H9 (cell line): ENCODE measurements at regions not wholly inside any gene's neighbourhood (a gene's known extent, or its start where the extent isn't known, plus 50 kb on each side); places are given as distances from the start of the nearest gene placed in this dataset.

Experiments used
- DNase-seq: peaks from one replicate; pipeline ENCODE4 v3.0.0-alpha.2; 2017
- H2AFZ ChIP-seq: one replicate; pipeline ENCODE4 v1.6.1; 2013; ENCODE audit warnings: mild to moderate bottlenecking, low read length, control low read depth, moderate library complexity
- H2AK5ac ChIP-seq: 2 replicates; pipeline ENCODE4 v1.6.1; 2013; ENCODE audit warnings: low read length, control low read depth, mixed read lengths; ENCODE audit not compliant: insufficient read length
- H2BK120ac ChIP-seq: one replicate; pipeline ENCODE4 v1.6.1; 2013; ENCODE audit warnings: low read depth, mild to moderate bottlenecking, low read length, control low read depth, inconsistent platforms; ENCODE audit not compliant: poor library complexity, severe bottlenecking
- H2BK12ac ChIP-seq: 2 replicates; pipeline ENCODE4 v1.6.1; 2013; ENCODE audit warnings: low read length, control low read depth, mixed read lengths, low read depth; ENCODE audit not compliant: insufficient read length
- H2BK15ac ChIP-seq: 2 replicates; pipeline ENCODE4 v1.6.1; 2013; ENCODE audit warnings: low read depth, low read length, control low read depth
- H2BK20ac ChIP-seq: one replicate; pipeline ENCODE4 v1.6.1; 2013; ENCODE audit warnings: low read depth, mild to moderate bottlenecking, low read length, control low read depth, inconsistent platforms; ENCODE audit not compliant: poor library complexity, severe bottlenecking
- H2BK5ac ChIP-seq: 2 replicates; pipeline ENCODE4 v1.6.1; 2013; ENCODE audit warnings: low read length, control low read depth, mixed read lengths; ENCODE audit not compliant: insufficient read length
- H3K14ac ChIP-seq: 2 replicates; pipeline ENCODE4 v1.6.1; 2013; ENCODE audit warnings: low read length, control low read depth; ENCODE audit not compliant: insufficient read depth
- H3K18ac ChIP-seq: 2 replicates; pipeline ENCODE4 v1.6.1; 2013; ENCODE audit warnings: low read depth, mild to moderate bottlenecking, mixed read lengths, low read length, control low read depth; ENCODE audit not compliant: insufficient read length
- H3K23ac ChIP-seq: 2 replicates; pipeline ENCODE4 v1.6.1; 2013; ENCODE audit warnings: low read length, control low read depth, mixed read lengths, low read depth; ENCODE audit not compliant: insufficient read length
- H3K23me2 ChIP-seq: 2 replicates; pipeline ENCODE4 v1.6.1; 2013; ENCODE audit warnings: low read depth, mild to moderate bottlenecking, mixed read lengths, low read length, control low read depth; ENCODE audit not compliant: insufficient read length, poor library complexity, severe bottlenecking
- H3K27ac ChIP-seq: 2 replicates; pipeline ENCODE4 v1.5.1; 2013; ENCODE audit warnings: low read length, control low read depth, mixed read lengths, low read depth; ENCODE audit not compliant: insufficient read length
- H3K27me3 ChIP-seq: 2 replicates; pipeline ENCODE4 v1.6.1; 2013; ENCODE audit warnings: low read length, control low read depth, inconsistent platforms; ENCODE audit not compliant: insufficient read depth
- H3K4ac ChIP-seq: 2 replicates; pipeline ENCODE4 v1.6.1; 2013; ENCODE audit warnings: low read depth, mild to moderate bottlenecking, control low read depth, inconsistent platforms, low read length, moderate library complexity
- H3K4me1 ChIP-seq: 2 replicates; pipeline ENCODE4 v1.6.1; 2013; ENCODE audit warnings: low read length, control low read depth, inconsistent platforms; ENCODE audit not compliant: insufficient read depth
- H3K4me2 ChIP-seq: 2 replicates; pipeline ENCODE4 v1.6.1; 2013; ENCODE audit warnings: low read length, control low read depth, mixed read lengths; ENCODE audit not compliant: insufficient read length, insufficient read depth
- H3K56ac ChIP-seq: 2 replicates; pipeline ENCODE4 v1.6.1; 2013; ENCODE audit warnings: low read depth, mild to moderate bottlenecking, mixed read lengths, low read length, control low read depth; ENCODE audit not compliant: insufficient read length
- H3K79me1 ChIP-seq: 2 replicates; pipeline ENCODE4 v1.6.1; 2013; ENCODE audit warnings: low read depth, mild to moderate bottlenecking, moderate library complexity, low read length, control low read depth, inconsistent platforms; ENCODE audit not compliant: insufficient read depth, poor library complexity, severe bottlenecking
- H3K79me2 ChIP-seq: 2 replicates; pipeline ENCODE4 v1.6.1; 2013; ENCODE audit warnings: low read length, control low read depth, inconsistent platforms; ENCODE audit not compliant: insufficient read depth
- H3K9ac ChIP-seq: 2 replicates; pipeline ENCODE4 v1.6.1; 2013; ENCODE audit warnings: low read length, control low read depth, mixed read lengths; ENCODE audit not compliant: insufficient read length; ENCODE audit errors: extremely low read depth
- H3K9me3 ChIP-seq: one replicate; pipeline ENCODE4 v1.6.1; 2013; ENCODE audit warnings: low read depth, low read length, inconsistent platforms; ENCODE audit not compliant: control insufficient read depth
- H3T11ph ChIP-seq: one replicate; pipeline ENCODE4 v1.6.1; 2013; ENCODE audit warnings: mild to moderate bottlenecking, low read length, control low read depth, inconsistent platforms
- H4K20me1 ChIP-seq: one replicate; pipeline ENCODE4 v1.6.1; 2013; ENCODE audit not compliant: control insufficient read depth, insufficient read length, insufficient read depth
- H4K5ac ChIP-seq: 2 replicates; pipeline ENCODE4 v1.6.1; 2013; ENCODE audit warnings: low read depth, mild to moderate bottlenecking, mixed read lengths, low read length, control low read depth; ENCODE audit not compliant: insufficient read length
- H4K8ac ChIP-seq: replicated peaks from 2 replicates; pipeline ENCODE4 v1.6.1; 2013; ENCODE audit warnings: low read length, control low read depth, mixed read lengths, low read depth; ENCODE audit not compliant: insufficient read length
- H4K91ac ChIP-seq: 2 replicates; pipeline ENCODE4 v1.6.1; 2013; ENCODE audit warnings: low read depth, mild to moderate bottlenecking, moderate library complexity, mixed read lengths, low read length, control low read depth; ENCODE audit not compliant: insufficient read length
- H3K27ac Mint-ChIP-seq, 3 experiments: 2 replicates in 2 of 3; 3 replicates in 1 of 3; pipeline ENCODE4 v1.8.0; 2020 to 2021; ENCODE audit warnings: mixed read lengths in 3 of 3, mild to moderate bottlenecking in 1 of 3, moderate library complexity in 1 of 3
- H3K27me3 Mint-ChIP-seq: 2 replicates; pipeline ENCODE4 v1.8.0; 2021; ENCODE audit warnings: low read depth, mild to moderate bottlenecking, moderate library complexity, mixed read lengths
- H3K36me3 Mint-ChIP-seq, 3 experiments: 2 replicates in 2 of 3; 3 replicates in 1 of 3; pipeline ENCODE4 v1.8.0; 2020 to 2021; ENCODE audit warnings: low read depth in 3 of 3, mixed read lengths in 3 of 3; ENCODE audit not compliant: insufficient read depth in 1 of 3
- H3K4me1 Mint-ChIP-seq, 2 experiments: 2 replicates each; pipeline ENCODE4 v1.8.0; 2020; ENCODE audit warnings: mixed read lengths in 2 of 2
- H3K4me3 Mint-ChIP-seq, 2 experiments: 2 replicates in 1 of 2; 3 replicates in 1 of 2; pipeline ENCODE4 v1.8.0; 2020 to 2021; ENCODE audit warnings: mild to moderate bottlenecking in 2 of 2, mixed read lengths in 2 of 2, moderate library complexity in 1 of 2
- H3K9me3 Mint-ChIP-seq, 2 experiments: 2 replicates in 1 of 2; 3 replicates in 1 of 2; pipeline ENCODE4 v1.8.0; 2020; ENCODE audit warnings: mild to moderate bottlenecking in 2 of 2, mixed read lengths in 2 of 2, moderate library complexity in 1 of 2
- CTCF ChIP-seq: fragments of 200-600 bp; sonication (generic); conservative IDR thresholded peaks from 3 replicates; pipeline ENCODE4 v1.8.0; 2021; ENCODE audit warnings: antibody characterized with exemption, mild to moderate bottlenecking
- WGBS: extraction: QIAGEN DNeasy Blood & Tissue Kit; methylation state at CpG from one replicate; pipeline ENCODE4 v1.1.7; 2013; ENCODE audit warnings: missing lambda C conversion rate, low lambda C conversion rate, mixed read lengths; ENCODE audit not compliant: insufficient read length; ENCODE audit errors: extremely low coverage; 5-methylcytosine and 5-hydroxymethylcytosine counted together

- Histone ChIP-seq H3K4me2 (no peak overlapping the region), H3K23ac (no peak overlapping the region), H3K56ac (no peak overlapping the region), H2AK5ac (no peak overlapping the region), H2AFZ (no peak overlapping the region), H3K27me3 (no peaks in the 10 kb centered on the region), H2BK120ac (no peak overlapping the region), H3K9me3 (no peaks in the 10 kb centered on the region), H3K27ac (no peak overlapping the region), H3K79me1 (no peaks in the 10 kb centered on the region), H3K4ac (no peak overlapping the region), H2BK12ac (no peak overlapping the region), H2BK15ac (no peak overlapping the region), H4K8ac (no peak overlapping the region), H2BK20ac (no peak overlapping the region), H3K79me2 (no peaks in the 10 kb centered on the region), H3K18ac (no peak overlapping the region), H4K91ac (no peak overlapping the region), H4K5ac (no peak overlapping the region), H2BK5ac (no peak overlapping the region), H3K9ac (no peak overlapping the region), H4K20me1 (no peaks in the 10 kb centered on the region), H3T11ph (no peak overlapping the region), H3K14ac (no peak overlapping the region), H3K4me1 (no peaks in the 10 kb centered on the region), H3K23me2 (no peaks in the 10 kb centered on the region)
- Mint-ChIP-seq H3K27me3 (peaks cover 4% of the 10 kb centered on the region), H3K36me3 (no peaks in the 10 kb centered on the region), H3K9me3 (no peaks in the 10 kb centered on the region), H3K4me1 (peaks cover 5 to 19% of the 10 kb centered on the region in 2 experiments; a peak in 3 of 4 replicates), H3K4me3 (no peak overlapping the region), H3K27ac (peak overlapping the region in 1 of 3 experiments; percentile 22; a peak in 2 of 7 replicates)
- DNase-seq, result peak; percentile 70
- TF ChIP-seq CTCF, result peak; percentile 78
- WGBS, result no CpG with 5 or more reads among the region's 13 CpGs
Observed at GRCh38 chr1:30379684-30380624, 343.4 kb downstream of the MATN1 start.
